Small intestine (tissue), 7 donors: ENCODE measurements at regions not wholly inside any gene's neighbourhood (a gene's known extent, or its start where the extent isn't known, plus 50 kb on each side); places are given as distances from the start of the nearest gene placed in this dataset.
"Not testable (repeated sequence)": the region's sequence is repeated elsewhere in the genome, so short reads cannot be mapped to it uniquely, and the experiment has no call there.

Experiments used
- DNase-seq, 2 donors: peaks; one replicate each; pipeline versions ENCODE4 v3.0.0 to v3.0.0-alpha.2; 2013
- FAIRE-seq: peaks from 2 replicates; lab custom pipeline; 2012; peaks lifted over from hg19 to GRCh38; lab: Jason Lieb, UNC
- H3K27ac ChIP-seq, 3 donors: one replicate each; pipeline ENCODE4 v1.5.1; 2013; ENCODE audit warnings: low read length in 2 of 3, mild to moderate bottlenecking in 2 of 3, control low read depth in 1 of 3, inconsistent platforms in 1 of 3, low read depth in 1 of 3, moderate library complexity in 1 of 3
- H3K27me3 ChIP-seq, 3 donors: one replicate each; pipeline ENCODE4 v1.6.1; 2013; ENCODE audit warnings: low read length in 3 of 3, inconsistent platforms in 1 of 3; ENCODE audit not compliant: control insufficient read depth in 3 of 3, insufficient read depth in 3 of 3
- H3K36me3 ChIP-seq, 3 donors: one replicate each; pipeline ENCODE4 v1.6.1; 2013; ENCODE audit warnings: low read length in 3 of 3, inconsistent platforms in 1 of 3, low read depth in 1 of 3, mild to moderate bottlenecking in 1 of 3, moderate library complexity in 1 of 3; ENCODE audit not compliant: control insufficient read depth in 3 of 3, insufficient read depth in 2 of 3
- H3K4me1 ChIP-seq, 3 donors: one replicate each; pipeline ENCODE4 v1.6.1; 2013; ENCODE audit warnings: low read length in 2 of 3, inconsistent platforms in 1 of 3, low read depth in 1 of 3, mild to moderate bottlenecking in 1 of 3, moderate library complexity in 1 of 3; ENCODE audit not compliant: control insufficient read depth in 3 of 3, insufficient read depth in 2 of 3
- H3K4me3 ChIP-seq, 3 donors: one replicate each; pipeline ENCODE4 v1.5.1; 2013; ENCODE audit warnings: low read length in 3 of 3, control low read depth in 1 of 3, inconsistent platforms in 1 of 3, low read depth in 1 of 3, mild to moderate bottlenecking in 1 of 3, moderate library complexity in 1 of 3
- H3K9me3 ChIP-seq, 2 donors: one replicate each; pipeline ENCODE4 v1.6.1; 2013; ENCODE audit warnings: low read depth in 1 of 2, low read length in 1 of 2; ENCODE audit not compliant: control insufficient read depth in 2 of 2, insufficient read depth in 1 of 2
- WGBS, 3 donors: extraction: QIAGEN DNeasy Blood & Tissue Kit; methylation state at CpG; one replicate each; pipeline ENCODE4 v1.1.7; 2013; 5-methylcytosine and 5-hydroxymethylcytosine counted together
- donor health status: healthy with polysubstance abuse.
- donor health status: control.
- donor health status: control.
- donor health status: Bipolar disorder and iron deficiency.
- donor health status: healthy.

GRCh38 chr3:908839-909238 lies 184.0 kb upstream of the CNTN6 start:
- 50 to 60% (median 60%) methylated on average over 2 of the region's 2 CpGs for whole genome bisulfite sequencing, 3 donors
- DNase-seq (no peak), FAIRE-seq (no peak)

GRCh38 chr3:912717-913116 lies 180.1 kb upstream of the CNTN6 start:
- not testable (repeated sequence) for FAIRE-seq, H3K27ac ChIP-seq, H3K36me3 ChIP-seq, DNase-seq, H3K4me3 ChIP-seq, H3K9me3 ChIP-seq, H3K4me1 ChIP-seq, H3K27me3 ChIP-seq
- 60 to 68% (median 60%) methylated on average over 4 of the region's 4 CpGs for WGBS, 3 donors

More at GRCh38 chr3:908839-909238, 184.0 kb upstream of the CNTN6 start:
- Histone ChIP-seq H3K4me1 (no peaks in the 10 kb centered on the region), H3K4me3 (no peak overlapping the region), H3K9me3 (no peaks in the 10 kb centered on the region), H3K36me3 (no peaks in the 10 kb centered on the region), H3K27ac (no peak overlapping the region), H3K27me3 (no peaks in the 10 kb centered on the region)

- H3K4me3 ChIP-seq, result no peak overlapping the region
- no peak for DNase-seq
- no peaks in the 10 kb centered on the region for H3K4me1 ChIP-seq
- FAIRE-seq, result no peak
- peaks cover 0 to 1% of the 10 kb centered on the region in 2 donors for H3K9me3 ChIP-seq
- WGBS, 3 donors, result 80 to 87% (median 83%) methylated on average over 4 of the region's 4 CpGs
- no peaks in the 10 kb centered on the region for H3K36me3 ChIP-seq
- no peak overlapping the region for H3K27ac ChIP-seq
- H3K27me3 ChIP-seq, result no peaks in the 10 kb centered on the region
These were observed 169.5 kb upstream of the CNTN6 start for GRCh38 chr3:923161-923910.

GRCh38 chr3:930866-931265 lies 162.0 kb upstream of the CNTN6 start:
- no peak overlapping the region for H3K27ac ChIP-seq
- peaks cover 0 to 3% of the 10 kb centered on the region in 2 donors for H3K9me3 ChIP-seq
- WGBS, 3 donors, result 56 to 83% (median 59%) methylated on average over 1 of the region's 1 CpG
- no peak overlapping the region for H3K4me3 ChIP-seq
- no peaks in the 10 kb centered on the region for H3K27me3 ChIP-seq
- DNase-seq (no peak), FAIRE-seq (no peak)
- H3K4me1 ChIP-seq, result no peaks in the 10 kb centered on the region
- H3K36me3 ChIP-seq, result no peaks in the 10 kb centered on the region

DNA sequence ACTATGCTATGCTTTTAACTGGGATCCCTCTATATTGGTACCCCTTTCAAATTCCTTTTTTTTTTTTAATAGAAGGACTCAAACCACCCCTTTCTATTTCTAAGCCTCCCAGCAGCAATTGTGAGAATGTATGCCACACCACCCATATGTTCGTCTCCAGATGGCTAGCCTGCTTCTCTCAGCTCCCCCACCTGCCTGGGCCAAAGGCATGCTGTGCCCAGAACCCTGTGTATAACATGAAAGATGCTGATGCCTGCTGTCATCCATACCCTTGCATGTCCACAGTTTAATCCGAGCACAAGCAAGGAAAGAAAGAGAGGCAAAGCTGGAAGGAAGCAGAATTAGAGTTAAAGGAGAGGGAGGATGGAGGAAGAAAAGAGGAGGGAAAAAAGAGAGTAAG lies 159.5 kb upstream of the CNTN6 start:
- 51 to 67% (median 62%) methylated on average over 2 of the region's 2 CpGs for WGBS, 3 donors
- H3K4me1 ChIP-seq, result no peaks in the 10 kb centered on the region
- H3K9me3 ChIP-seq, result peaks cover 0 to 4% of the 10 kb centered on the region in 2 donors
- H3K27me3 ChIP-seq, result no peaks in the 10 kb centered on the region
- H3K36me3 ChIP-seq, result no peaks in the 10 kb centered on the region
- no peak overlapping the region for H3K27ac ChIP-seq
- FAIRE-seq (no peak), DNase-seq (no peak)
- no peak overlapping the region for H3K4me3 ChIP-seq

DNA sequence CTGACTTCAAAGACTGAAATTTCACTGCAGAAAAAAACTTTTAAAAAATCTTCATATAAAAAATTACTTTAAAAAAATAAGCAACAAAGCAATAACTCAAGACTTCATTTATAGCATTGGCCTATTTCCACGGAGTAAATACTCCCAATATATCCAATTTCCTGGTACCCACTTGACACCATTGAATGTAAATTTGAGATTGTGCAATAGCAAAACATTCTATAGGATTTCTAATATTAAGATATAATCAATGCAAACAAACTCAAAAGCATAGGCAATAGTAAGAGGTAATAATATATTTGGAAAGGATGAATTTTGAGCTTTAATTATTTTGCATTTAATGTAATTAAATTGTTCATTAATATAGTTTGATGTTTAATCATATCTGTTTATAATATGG lies 148.0 kb upstream of the CNTN6 start:
- Histone ChIP-seq H3K4me1 (no peaks in the 10 kb centered on the region), H3K4me3 (no peak overlapping the region), H3K27ac (no peak overlapping the region), H3K27me3 (no peaks in the 10 kb centered on the region), H3K9me3 (no peaks in the 10 kb centered on the region), H3K36me3 (no peaks in the 10 kb centered on the region)
- WGBS, 3 donors, result 62 to 64% (median 63%) methylated on average over 1 of the region's 1 CpG
- DNase-seq, result no peak
- FAIRE-seq, result no peak

- 55 to 66% (median 63%) methylated on average over 2 of the region's 2 CpGs for WGBS, 3 donors
- no peak overlapping the region for H3K27ac ChIP-seq
- no peaks in the 10 kb centered on the region for H3K27me3 ChIP-seq
- no peaks in the 10 kb centered on the region for H3K9me3 ChIP-seq
- FAIRE-seq (no peak), DNase-seq (no peak)
- H3K4me3 ChIP-seq, result no peak overlapping the region
- no peaks in the 10 kb centered on the region for H3K36me3 ChIP-seq
- no peaks in the 10 kb centered on the region for H3K4me1 ChIP-seq
These were observed 147.1 kb upstream of the CNTN6 start for GRCh38 chr3:945738-946137.

- H3K27me3 ChIP-seq, result no peaks in the 10 kb centered on the region
- H3K4me3 ChIP-seq, result no peak overlapping the region
- no peaks in the 10 kb centered on the region for H3K4me1 ChIP-seq
- WGBS, 3 donors, result 79 to 84% (median 80%) methylated on average over 1 of the region's 1 CpG
- DNase-seq, result no peak
- H3K36me3 ChIP-seq, result no peaks in the 10 kb centered on the region
- no peaks in the 10 kb centered on the region for H3K9me3 ChIP-seq
- FAIRE-seq, result no peak
- no peak overlapping the region for H3K27ac ChIP-seq
These were observed 139.9 kb upstream of the CNTN6 start for GRCh38 chr3:952906-953305.

DNA sequence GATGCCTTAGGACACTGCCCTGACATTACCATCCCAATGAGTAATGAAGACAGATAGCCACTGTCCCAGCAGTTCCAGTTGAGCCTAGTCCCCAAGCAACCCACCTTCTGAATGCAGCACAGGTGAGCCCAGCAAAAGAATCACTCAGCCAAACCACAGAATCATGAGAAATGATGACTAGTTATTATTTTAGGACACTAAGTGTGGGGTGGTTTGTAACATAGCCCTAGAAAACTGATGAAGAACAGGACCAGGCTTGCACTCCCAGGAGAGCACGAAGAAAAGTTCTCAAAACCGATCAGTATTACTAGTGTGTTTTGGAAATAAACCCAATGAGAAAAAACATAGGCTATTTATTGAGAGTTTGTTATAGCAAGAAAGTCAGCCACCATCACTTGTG lies 129.6 kb upstream of the CNTN6 start:
- FAIRE-seq, result no peak

More for the DNA sequence above, 129.6 kb upstream of the CNTN6 start:
- no peak overlapping the region for H3K27ac ChIP-seq
- no peaks in the 10 kb centered on the region for H3K36me3 ChIP-seq
- DNase-seq, result no peak
- no peaks in the 10 kb centered on the region for H3K27me3 ChIP-seq
- H3K4me1 ChIP-seq, result no peaks in the 10 kb centered on the region
- H3K9me3 ChIP-seq, result no peaks in the 10 kb centered on the region
- H3K4me3 ChIP-seq, result no peak overlapping the region
- 70 to 92% (median 92%) methylated on average over 2 of the region's 2 CpGs for WGBS, 3 donors
